ENCODE measurements at regions not wholly inside any gene's neighbourhood (a gene's known extent, or its start where the extent isn't known, plus 50 kb on each side); places are given as distances from the start of the nearest gene placed in this dataset.

DNA sequence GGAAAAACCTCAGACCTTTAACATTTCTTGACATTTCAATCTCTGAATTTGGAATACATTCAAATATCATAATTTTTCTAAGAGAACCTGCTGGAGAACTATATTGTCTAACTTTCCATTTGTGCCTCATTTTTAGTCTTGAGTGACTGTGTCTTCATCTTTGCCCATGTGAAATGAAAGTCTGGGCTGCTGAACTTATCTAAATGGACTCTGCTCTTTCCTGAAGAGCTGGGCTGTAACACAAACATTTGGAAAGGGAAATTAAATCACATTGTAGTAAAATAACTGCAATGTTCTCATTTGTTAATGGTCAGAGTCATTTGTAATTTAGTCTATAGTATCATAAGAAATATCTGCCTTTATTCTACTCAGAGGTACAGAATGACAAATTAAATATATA lies 373.1 kb downstream of the LRIG3 start:
- TF ChIP-seq, protein P1, sequence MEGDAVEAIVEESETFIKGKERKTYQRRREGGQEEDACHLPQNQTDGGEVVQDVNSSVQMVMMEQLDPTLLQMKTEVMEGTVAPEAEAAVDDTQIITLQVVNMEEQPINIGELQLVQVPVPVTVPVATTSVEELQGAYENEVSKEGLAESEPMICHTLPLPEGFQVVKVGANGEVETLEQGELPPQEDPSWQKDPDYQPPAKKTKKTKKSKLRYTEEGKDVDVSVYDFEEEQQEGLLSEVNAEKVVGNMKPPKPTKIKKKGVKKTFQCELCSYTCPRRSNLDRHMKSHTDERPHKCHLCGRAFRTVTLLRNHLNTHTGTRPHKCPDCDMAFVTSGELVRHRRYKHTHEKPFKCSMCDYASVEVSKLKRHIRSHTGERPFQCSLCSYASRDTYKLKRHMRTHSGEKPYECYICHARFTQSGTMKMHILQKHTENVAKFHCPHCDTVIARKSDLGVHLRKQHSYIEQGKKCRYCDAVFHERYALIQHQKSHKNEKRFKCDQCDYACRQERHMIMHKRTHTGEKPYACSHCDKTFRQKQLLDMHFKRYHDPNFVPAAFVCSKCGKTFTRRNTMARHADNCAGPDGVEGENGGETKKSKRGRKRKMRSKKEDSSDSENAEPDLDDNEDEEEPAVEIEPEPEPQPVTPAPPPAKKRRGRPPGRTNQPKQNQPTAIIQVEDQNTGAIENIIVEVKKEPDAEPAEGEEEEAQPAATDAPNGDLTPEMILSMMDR (conservative IDR thresholded peaks at IDR 0.05): no peak
- no peak overlapping the region for H3K4me3 Mint-ChIP-seq
- DNase-seq (ENCODE audit: extremely low spot score, unreplicated experiment): no peak
- H3K27ac Mint-ChIP-seq: no peak overlapping the region
- H3K36me3 Mint-ChIP-seq: no peaks in the 10 kb centered on the region
- H3K9me3 Mint-ChIP-seq: no peaks in the 10 kb centered on the region
- H3K4me1 Mint-ChIP-seq (ENCODE audit: unreplicated experiment): no peaks in the 10 kb centered on the region
- peaks cover 4% of the 10 kb centered on the region for H3K27me3 Mint-ChIP-seq

DNA sequence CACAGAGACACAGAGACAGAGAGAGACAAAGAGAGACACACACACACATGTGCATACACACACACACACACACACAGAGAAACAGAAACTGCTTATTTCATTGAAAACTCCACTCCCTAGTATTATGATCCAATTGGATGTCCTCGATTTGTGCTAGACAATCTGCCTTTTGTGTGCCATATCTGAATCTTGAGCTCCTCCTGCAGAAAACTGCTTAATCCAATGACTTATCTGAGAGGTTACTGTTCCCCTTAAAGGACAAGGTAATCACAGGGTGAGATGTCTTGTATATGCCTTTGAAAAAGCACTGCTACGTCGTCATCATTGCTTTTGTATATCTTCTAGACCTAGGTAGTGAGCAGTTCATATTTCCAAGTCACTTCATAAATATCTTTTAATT lies 371.5 kb downstream of the LRIG3 start:
- Mint-ChIP-seq H3K4me1 (ENCODE audit: unreplicated experiment) (no peaks in the 10 kb centered on the region), H3K27me3 (peaks cover 18% of the 10 kb centered on the region), H3K27ac (no peak overlapping the region), H3K36me3 (no peaks in the 10 kb centered on the region), H3K4me3 (no peak overlapping the region), H3K9me3 (no peaks in the 10 kb centered on the region)
- no peak for DNase-seq (ENCODE audit: extremely low spot score, unreplicated experiment)
- TF ChIP-seq, protein P1 (conservative IDR thresholded peaks at IDR 0.05): no peak

DNA sequence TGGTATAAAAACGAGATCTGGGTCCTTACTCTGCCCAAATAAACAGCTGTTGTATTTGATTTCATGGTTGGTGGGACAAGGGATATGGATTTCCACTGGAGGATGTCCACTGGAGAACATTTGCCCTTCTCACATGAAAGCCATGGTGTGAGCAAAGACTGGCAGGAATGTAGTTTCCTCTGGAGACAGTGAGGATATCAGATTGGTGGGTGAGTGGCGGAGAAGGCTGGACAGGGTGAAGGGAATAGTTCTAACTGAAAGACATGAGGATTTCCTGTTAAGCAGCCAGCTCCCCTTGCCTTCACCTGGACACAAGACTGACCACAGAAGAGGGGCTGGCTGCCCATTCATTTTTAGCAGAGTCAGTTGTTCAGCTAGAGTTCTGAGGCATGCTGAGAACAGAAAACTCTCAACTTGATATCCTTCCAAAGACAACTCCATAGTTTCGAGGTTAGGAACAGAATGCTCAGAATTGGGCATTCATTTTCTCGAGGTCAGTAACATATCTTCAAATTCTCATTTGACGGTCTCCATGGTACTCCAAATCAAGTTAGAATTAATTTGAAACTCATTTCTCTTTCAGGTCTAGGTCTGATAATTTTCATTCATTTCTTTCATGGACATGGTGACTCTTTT lies 365.7 kb downstream of the LRIG3 start:
- Mint-ChIP-seq H3K27me3 (peaks cover 35% of the 10 kb centered on the region), H3K9me3 (peaks cover 4% of the 10 kb centered on the region), H3K36me3 (no peaks in the 10 kb centered on the region), H3K4me3 (no peak overlapping the region), H3K4me1 (ENCODE audit: unreplicated experiment) (peaks cover 7% of the 10 kb centered on the region), H3K27ac (no peak overlapping the region)
- TF ChIP-seq, protein P1 (conservative IDR thresholded peaks at IDR 0.05): no peak
- no peak for DNase-seq (ENCODE audit: extremely low spot score, unreplicated experiment)

DNA sequence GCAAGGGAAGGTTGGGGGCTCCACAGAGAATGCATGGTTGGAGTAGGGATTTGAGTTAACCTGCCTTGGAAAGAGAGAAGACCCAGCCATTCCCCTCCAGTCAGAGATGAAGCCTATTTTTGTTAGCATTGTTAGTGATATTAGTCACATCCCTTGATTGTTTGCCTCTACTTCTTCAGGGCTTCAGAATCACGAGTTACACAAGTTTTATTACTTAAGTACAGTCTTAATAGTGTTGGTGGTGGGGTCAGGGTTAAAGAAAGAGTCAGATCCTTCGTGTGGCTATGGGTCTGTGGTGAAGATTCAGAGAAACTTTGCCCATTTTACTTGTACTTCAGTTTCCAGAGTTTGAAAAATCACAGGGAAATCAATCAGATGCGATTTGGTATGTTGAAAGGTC lies 363.1 kb downstream of the LRIG3 start:
- Mint-ChIP-seq H3K4me1 (ENCODE audit: unreplicated experiment) (peaks cover 7% of the 10 kb centered on the region), H3K9me3 (peaks cover 4% of the 10 kb centered on the region), H3K27me3 (peaks cover 37% of the 10 kb centered on the region), H3K27ac (no peak overlapping the region), H3K4me3 (no peak overlapping the region), H3K36me3 (no peaks in the 10 kb centered on the region)
- TF ChIP-seq, protein P1 (conservative IDR thresholded peaks at IDR 0.05): no peak
- no peak for DNase-seq (ENCODE audit: extremely low spot score, unreplicated experiment)

DNA sequence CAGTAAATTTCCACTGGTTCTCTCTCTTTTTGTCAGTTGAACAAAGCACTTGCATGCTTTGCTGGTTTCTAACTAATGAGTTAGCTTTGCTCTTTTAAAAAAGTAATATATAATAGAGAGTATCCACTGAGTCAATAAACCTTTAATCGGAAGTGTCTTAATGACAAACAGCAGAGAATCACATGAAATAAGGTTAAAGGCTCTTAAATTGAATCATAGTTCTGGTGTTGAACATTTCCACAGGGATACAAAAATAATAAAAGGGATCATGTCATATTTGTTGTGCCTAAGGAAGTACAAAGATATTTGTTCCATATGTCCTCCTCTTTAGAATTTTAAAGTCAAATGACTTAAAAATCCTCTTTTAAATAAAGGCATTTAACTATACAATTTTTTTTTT lies 362.6 kb downstream of the LRIG3 start:
- TF ChIP-seq, protein P1 (conservative IDR thresholded peaks at IDR 0.05): no peak
- Mint-ChIP-seq H3K36me3 (no peaks in the 10 kb centered on the region), H3K4me1 (ENCODE audit: unreplicated experiment) (peaks cover 7% of the 10 kb centered on the region), H3K27me3 (peaks cover 32% of the 10 kb centered on the region), H3K27ac (no peak overlapping the region), H3K9me3 (peaks cover 4% of the 10 kb centered on the region), H3K4me3 (no peak overlapping the region)
- DNase-seq (ENCODE audit: extremely low spot score, unreplicated experiment): no peak

DNA sequence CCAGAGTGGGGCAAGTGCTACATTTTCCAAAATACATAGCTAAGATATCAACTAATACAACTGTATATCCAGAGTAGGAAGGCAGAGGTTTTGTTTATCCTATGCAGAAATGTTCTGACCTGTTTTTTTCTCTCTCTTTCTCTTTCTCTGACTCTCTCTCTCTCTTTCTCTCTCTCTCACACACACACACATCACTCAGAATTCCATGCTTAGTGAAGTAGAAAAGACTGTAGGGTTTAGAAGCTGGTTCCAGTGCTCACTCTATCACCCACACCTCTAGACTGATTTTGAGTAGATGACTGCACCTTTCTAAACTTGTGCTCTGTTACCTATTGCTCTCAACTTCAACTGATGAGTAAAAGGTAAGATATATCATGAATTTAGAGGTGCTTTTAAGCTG lies 356.7 kb downstream of the LRIG3 start:
- Mint-ChIP-seq H3K9me3 (peaks cover 4% of the 10 kb centered on the region), H3K27ac (no peak overlapping the region), H3K36me3 (no peaks in the 10 kb centered on the region), H3K4me1 (ENCODE audit: unreplicated experiment) (peaks cover 12% of the 10 kb centered on the region), H3K4me3 (no peak overlapping the region), H3K27me3 (peaks cover 21% of the 10 kb centered on the region)
- DNase-seq (ENCODE audit: extremely low spot score, unreplicated experiment): no peak
- TF ChIP-seq, protein P1 (conservative IDR thresholded peaks at IDR 0.05): no peak

Data from type B pancreatic cell (in vitro differentiated cells).